OCI-LY1 (cell line): ENCODE measurements at regions not wholly inside any gene's neighbourhood (a gene's known extent, or its start where the extent isn't known, plus 50 kb on each side); places are given as distances from the start of the nearest gene placed in this dataset.

Experiments used
- CTCF ChIP-seq: fragments of 200-600 bp; sonication (generic), shearing (Covaris generic); IDR thresholded peaks from 2 replicates; pipeline ENCODE4 v1.5.1; 2017; ENCODE audit warnings: mild to moderate bottlenecking, antibody characterized with exemption, low read length, moderate library complexity, mixed read lengths
- EZH2 ChIP-seq: fragments of 200-600 bp; sonication (generic), shearing (Covaris generic); IDR thresholded peaks from 2 replicates; pipeline ENCODE4 v1.8.0; 2017; ENCODE audit warnings: borderline replicate concordance, mixed run types, mild to moderate bottlenecking, antibody characterized with exemption, low read length, moderate library complexity, mixed read lengths

DNA sequence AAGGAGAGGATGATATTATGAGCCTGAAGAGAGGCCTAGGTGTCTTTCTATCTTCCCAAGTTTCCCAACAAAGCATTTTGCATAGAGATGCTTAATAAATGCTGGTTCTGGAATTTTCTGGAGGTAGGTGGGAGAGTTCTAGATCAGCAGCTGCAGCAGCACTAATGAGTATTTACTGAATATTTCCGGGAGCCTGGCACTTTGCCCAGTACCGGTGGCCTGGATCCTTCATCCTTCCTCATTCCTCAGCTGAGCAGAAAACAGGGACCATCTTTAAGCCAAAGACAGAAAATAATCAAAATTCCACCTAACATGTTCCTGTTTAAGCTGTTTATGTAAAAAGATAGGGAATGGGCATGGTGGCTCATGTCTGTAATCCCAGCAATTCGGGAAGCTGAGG is 813.2 kb upstream of the AUTS2 start:
- TF ChIP-seq CTCF (no peak), EZH2 (no peak)
